CD4-positive, alpha-beta T cell treated with Interleukin-17A for 4 hours (primary cell): ENCODE measurements at regions not wholly inside any gene's neighbourhood (a gene's known extent, or its start where the extent isn't known, plus 50 kb on each side); places are given as distances from the start of the nearest gene placed in this dataset.
"Not testable (repeated sequence)": the region's sequence is repeated elsewhere in the genome, so short reads cannot be mapped to it uniquely, and the experiment has no call there.

Experiments used
- DNase-seq: peaks from one replicate; pipeline ENCODE4 v3.0.0-alpha.2; 2020; ENCODE audit warnings: mixed read lengths

- no peak for DNase-seq
Measured at GRCh38 chr5:106414342-106414741, 1256.4 kb downstream of the EFNA5 start.

DNA sequence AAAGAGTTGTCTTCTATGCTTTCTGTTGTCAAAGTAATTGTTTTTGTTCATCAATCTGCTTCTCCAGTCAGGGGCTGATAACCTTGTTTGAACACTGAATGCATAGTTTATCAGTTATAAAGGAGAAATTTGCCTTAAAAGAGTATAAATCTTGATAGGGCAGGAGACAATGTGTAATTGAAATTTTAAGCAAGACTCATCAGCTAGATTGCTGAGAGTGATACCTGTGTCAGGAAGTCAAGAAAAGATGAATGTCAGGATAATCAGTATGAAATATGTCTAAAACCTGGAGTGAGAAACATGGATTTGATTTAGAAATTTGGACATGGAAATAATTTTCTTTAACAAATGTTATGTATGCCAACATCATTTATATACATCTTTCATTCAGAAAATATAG lies 1258.1 kb downstream of the EFNA5 start:
- no peak for DNase-seq

DNA sequence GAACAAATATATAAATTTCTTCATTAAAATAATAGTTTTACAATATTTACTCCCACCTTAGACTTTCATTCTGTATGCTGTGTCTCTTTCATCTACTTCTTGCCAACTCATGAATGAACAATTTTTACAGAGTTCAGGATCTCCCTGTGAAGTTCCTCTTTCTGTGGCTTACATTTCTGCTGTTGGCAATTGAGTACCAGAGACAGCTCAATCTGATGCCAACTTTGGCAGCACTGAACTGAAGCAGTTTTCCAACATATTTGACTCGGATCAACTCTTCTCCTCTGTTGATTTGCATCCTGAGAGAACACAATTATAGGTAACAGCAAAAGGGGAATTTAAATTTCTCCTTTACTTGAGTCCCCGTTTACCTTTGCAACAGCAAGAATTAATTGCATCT lies 1262.2 kb downstream of the EFNA5 start:
- no peak for DNase-seq

- no peak for DNase-seq
Measured at GRCh38 chr5:106408141-106408540, 1262.6 kb downstream of the EFNA5 start.

DNA sequence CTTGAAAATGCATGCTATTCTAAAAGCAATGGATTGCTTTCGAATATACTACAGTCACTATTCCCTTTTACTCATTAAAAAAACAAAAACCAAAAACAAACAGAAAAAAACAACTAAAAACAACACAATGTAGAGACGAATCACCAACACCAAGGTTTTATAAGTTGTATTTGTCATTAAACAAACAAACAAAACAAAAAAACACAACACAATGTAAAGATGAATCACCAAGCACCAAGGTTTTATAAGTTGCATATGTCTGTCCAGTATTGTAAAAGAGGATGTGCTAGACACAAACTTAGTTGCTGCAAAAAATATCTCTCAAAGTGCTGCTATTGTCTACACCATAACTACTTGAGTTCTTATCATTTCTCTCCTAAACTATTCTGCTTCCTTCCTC lies 1269.2 kb downstream of the EFNA5 start:
- no peak for DNase-seq

DNA sequence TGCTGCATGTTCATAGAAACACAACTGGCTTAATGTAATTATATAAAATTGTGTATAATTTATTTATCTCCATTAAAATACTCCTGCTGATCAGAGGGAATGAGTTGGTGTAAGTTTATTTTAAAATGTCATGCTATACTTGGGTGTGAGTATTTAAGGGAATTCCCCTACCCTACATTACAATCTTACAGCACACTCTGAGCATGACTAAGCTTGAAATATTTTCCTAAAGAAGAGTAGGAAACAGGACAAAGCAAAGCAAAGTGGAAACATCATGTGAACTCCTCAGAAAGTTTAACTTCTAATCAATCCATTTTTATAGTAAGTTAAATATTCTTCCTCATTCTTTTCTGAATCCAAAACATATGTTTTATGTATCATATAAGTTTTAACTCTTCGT lies 1271.3 kb downstream of the EFNA5 start:
- DNase-seq = no peak

- DNase-seq = no peak
Measured at GRCh38 chr5:106397700-106398099, 1273.0 kb downstream of the EFNA5 start.

GRCh38 chr5:106393276-106393675 lies 1277.5 kb downstream of the EFNA5 start:
- DNase-seq = no peak

DNA sequence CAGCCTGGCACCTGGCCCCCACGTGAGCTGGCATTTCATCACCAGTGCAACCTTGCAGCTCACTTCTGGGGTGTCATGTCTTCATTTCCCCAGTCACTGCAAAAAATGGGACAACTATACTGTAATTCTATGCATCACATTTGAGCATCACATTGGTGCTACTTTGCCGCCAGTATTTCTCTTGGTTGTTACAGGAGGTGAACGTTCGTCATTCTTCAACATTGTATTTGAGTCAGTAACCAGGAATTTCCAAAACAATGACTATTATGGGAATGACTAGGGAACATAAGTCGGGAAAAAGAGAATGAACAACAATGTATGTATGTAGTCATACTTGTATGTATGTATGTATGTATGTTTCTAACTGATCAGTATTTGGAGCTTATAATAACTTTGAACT lies 1278.0 kb downstream of the EFNA5 start:
- no peak for DNase-seq

DNA sequence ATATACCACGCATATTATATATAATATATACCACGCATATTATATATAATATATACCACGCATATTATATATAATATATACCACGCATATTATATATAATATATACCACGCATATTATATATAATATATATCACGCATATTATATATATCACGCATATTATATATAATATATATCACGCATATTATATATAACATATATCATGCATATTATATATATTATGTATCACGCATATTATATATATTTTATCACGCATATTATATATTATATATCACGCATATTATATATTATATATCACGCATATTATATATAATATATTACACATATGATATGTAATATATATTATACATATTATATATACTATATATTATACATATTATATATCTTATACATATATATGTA lies 1283.0 kb downstream of the EFNA5 start:
- DNase-seq = not testable (repeated sequence)

DNA sequence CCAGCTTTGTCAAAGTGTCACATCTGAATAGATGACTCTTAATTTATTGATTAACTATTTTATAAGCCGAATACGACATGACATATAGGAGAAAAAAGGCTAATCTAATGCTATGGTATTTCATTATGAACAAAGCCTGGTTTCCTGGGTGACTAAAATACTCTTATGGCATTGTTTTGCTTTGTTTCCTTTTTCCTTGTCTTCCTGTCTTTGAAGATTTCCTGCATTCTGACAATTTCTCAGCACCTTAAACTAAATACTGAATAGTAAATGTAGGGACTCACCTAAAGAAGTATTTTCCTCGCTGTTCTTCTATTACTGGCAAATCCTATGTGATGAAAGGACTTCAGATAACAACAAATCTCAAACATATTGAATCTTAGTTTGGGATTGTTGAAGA lies 1284.5 kb downstream of the EFNA5 start:
- DNase-seq = no peak

DNA sequence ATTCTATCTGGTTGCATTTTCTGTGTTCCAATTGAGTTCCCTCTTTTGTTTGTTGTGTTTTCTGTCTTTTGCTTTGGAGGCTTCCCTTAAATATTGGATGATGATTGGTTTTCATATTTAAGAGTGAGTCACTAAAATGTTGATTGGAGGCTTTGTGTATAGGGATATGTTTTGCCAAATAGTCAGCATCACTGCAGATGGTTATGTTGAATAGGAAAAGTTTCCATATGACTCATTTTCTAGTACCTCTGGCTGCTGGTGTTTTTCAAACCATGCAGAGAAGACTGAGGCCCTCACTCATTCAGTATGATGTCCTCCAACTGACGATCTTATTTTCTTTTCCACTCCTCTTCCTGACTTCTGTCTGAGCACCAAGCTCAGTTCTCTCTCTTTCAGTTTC lies 1290.0 kb downstream of the EFNA5 start:
- no peak for DNase-seq

- DNase-seq = no peak
Measured at GRCh38 chr5:106376522-106376921, 1294.2 kb downstream of the EFNA5 start.

- DNase-seq = no peak
Measured at GRCh38 chr5:106374956-106375355, 1295.8 kb downstream of the EFNA5 start.

DNA sequence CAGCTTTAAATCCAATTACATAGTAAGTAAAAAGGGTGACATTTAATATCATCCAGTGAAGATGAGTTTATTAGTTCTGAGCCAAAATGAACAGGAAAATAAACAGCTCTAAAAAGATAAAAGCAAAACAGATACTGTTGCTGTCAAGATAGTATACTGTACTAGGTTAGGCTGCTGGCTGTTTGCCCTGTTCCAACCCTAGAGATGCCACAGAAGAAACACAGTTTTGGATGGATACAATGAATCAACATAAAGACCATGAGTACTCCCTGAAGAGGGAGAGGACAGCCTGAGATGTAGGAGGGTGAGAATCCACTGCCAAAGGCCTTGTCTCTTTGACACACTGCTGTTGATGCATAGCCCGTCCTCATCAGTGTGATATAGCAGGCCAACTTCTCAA lies 1302.7 kb downstream of the EFNA5 start:
- DNase-seq = no peak

DNA sequence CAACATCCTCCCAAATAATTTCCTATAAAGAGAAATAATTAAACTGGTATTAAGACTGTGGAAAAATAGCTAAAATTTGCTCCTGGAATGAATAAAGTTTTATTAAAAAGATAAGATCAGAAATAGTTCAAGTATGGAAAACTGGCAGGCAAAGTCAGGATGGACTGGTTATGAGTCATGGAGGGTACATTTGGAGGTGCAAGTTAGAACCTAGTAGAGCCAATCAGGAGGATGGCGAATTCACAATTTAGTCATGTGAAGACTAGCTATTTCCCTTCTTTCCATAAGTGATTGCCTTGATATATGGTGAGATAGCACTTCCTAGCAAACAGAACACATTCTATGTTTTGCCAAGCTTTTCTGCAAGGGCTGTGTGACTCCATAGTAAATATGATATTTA lies 1303.5 kb downstream of the EFNA5 start:
- no peak for DNase-seq

GRCh38 chr5:106363578-106363977 lies 1307.2 kb downstream of the EFNA5 start:
- no peak for DNase-seq

DNA sequence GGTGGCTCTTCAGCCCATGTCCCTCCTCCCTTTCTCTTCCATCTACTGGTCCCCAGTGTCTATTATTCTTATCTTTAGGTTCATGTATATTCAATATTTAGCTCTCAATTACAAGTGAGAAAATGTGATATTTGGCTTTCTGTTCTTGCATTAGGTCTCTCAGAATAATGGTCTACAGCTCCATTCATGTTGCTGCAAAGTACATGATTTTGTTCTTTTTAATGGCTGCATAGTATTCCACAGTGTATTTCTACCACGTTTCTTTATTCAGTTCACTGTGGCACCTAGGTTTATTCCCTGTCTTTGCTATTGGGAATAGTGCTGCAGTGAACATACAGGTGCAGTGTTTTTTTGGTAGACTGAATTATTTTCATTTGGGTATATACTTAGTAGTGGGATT lies 1308.8 kb downstream of the EFNA5 start:
- no peak for DNase-seq

GRCh38 chr5:106331415-106331814 lies 1339.3 kb downstream of the EFNA5 start:
- DNase-seq = no peak

- no peak for DNase-seq
Measured at GRCh38 chr5:106324356-106324755, 1346.4 kb downstream of the EFNA5 start.

- no peak for DNase-seq
Measured at GRCh38 chr5:106321242-106321641, 1349.5 kb downstream of the EFNA5 start.

GRCh38 chr5:106314221-106314824 lies 1356.4 kb downstream of the EFNA5 start:
- DNase-seq = no peak

GRCh38 chr5:106312360-106312759 lies 1358.4 kb downstream of the EFNA5 start:
- DNase-seq = no peak

DNA sequence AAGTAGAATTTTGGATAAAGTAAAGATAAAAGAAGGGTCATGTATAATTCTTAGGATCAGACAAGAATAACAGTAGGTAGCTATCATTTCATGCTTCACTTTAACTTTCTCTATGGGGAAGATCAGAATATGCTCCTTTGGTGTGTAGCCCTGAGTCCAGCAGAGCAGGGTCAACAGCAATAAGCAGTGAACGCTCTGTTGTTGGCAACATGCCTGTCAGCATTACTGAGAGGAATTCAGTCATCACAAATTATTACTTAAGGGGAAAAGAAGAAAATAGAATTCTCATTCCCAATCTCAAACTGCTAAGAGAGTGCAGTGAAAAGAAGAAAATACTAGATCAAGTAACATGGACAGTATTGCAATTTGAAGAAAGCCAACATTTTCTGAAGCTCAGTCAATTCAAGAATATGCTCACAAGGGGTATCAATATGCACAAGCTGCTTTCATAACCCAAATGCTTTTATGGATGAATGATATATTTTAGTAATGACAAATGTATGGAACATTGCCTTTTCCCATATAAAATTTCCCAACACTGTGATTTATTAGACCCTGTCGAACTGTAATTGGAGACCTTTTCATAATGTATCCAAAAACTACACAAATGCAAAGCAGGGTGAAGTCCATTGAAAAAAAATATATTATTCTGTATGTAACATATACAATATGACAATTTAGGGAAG lies 1359.4 kb downstream of the EFNA5 start:
- no peak for DNase-seq

DNA sequence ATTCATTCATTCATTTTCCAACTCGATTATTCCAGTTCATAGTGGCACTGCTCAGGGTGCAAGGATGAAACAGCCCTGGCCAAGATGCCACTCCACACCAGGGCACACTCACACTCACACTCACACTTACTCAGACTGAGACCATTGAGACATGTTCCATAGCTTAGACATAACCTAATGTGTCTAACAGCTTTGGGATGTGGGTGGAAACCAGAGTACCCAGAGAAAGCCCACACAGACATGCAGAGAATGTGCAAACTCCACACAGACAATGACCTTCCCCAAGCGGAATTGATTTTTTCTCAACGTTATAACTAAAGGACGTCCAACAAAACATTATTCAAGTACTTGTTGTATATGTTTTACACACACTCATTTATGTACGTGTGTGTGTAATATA lies 1363.5 kb downstream of the EFNA5 start:
- DNase-seq = no peak
